ENCODE measurements at regions not wholly inside any gene's neighbourhood (a gene's known extent, or its start where the extent isn't known, plus 50 kb on each side); places are given as distances from the start of the nearest gene placed in this dataset.

GRCh38 chr1:163512349-163512989 lies 190.7 kb downstream of the NUF2 start:
- CTCF ChIA-PET, result interaction anchor here (0.6 to 4.1 kb wide), 2 partner anchors 16 to 1275 kb away, joined by 3 to 18 read pairs; no protein-coding TSS in a partner anchor
- Histone ChIP-seq H3K27me3 (ENCODE audit: insufficient read depth) (no peaks in the 10 kb centered on the region), H3K36me3 (replicated peaks in 1 of 2; ENCODE audit: control insufficient read depth in 1 of 2, insufficient read depth in 2 of 2, low read length in 1 of 2) (no peaks in the 10 kb centered on the region), H3K27ac (ENCODE audit: low read depth in 2 of 2, low read length in 1 of 2) (no peak overlapping the region), H3K9ac (no peak overlapping the region), H3K4me1 (ENCODE audit: control insufficient read depth in 1 of 2, insufficient read depth in 2 of 2, low read depth in 1 of 2, low read length in 1 of 2) (no peaks in the 10 kb centered on the region), H3K9me2 (no peaks in the 10 kb centered on the region), H3F3A (replicated peaks; ENCODE audit: insufficient read depth) (no peaks in the 10 kb centered on the region), H3K9me3 (no peaks in the 10 kb centered on the region), H4K20me1 (ENCODE audit: insufficient read depth) (no peaks in the 10 kb centered on the region), H3K4me3 (ENCODE audit: low read depth in 2 of 2, low read length in 1 of 2) (no peak overlapping the region), H3K79me2 (ENCODE audit: insufficient read depth) (no peaks in the 10 kb centered on the region), H3K4me2 (no peak overlapping the region), H2AFZ (ENCODE audit: low read depth) (no peak overlapping the region)
- DNase-seq, result no peak
- TF ChIP-seq TEAD4 (IDR thresholded peaks at IDR 0.05; ENCODE audit: borderline replicate concordance, insufficient read depth) (no peak), GABPA (IDR thresholded peaks at IDR 0.05; ENCODE audit: low read depth) (no peak), RAD21 (IDR thresholded peaks at IDR 0.05; ENCODE audit: low read length) (no peak), CTCF (IDR thresholded peaks at IDR 0.05) (no peak), FOSL2 (IDR thresholded peaks at IDR 0.05; ENCODE audit: borderline replicate concordance, low read depth) (no peak), FOXJ3 (CRISPR knock-in tag; IDR thresholded peaks at IDR 0.05) (no peak), SIN3A (IDR thresholded peaks at IDR 0.05; ENCODE audit: borderline replicate concordance, low read depth, low read length) (no peak), EP300 (IDR thresholded peaks at IDR 0.05; ENCODE audit: borderline replicate concordance in 1 of 2, low read depth in 1 of 2, low read length in 1 of 2) (no peak), EZH2phosphoT487 (IDR thresholded peaks at IDR 0.05; ENCODE audit: borderline replicate concordance, low read depth) (no peak), TCF12 (IDR thresholded peaks at IDR 0.05) (no peak), ZBTB33 (IDR thresholded peaks at IDR 0.05; ENCODE audit: borderline replicate concordance, low read depth) (no peak), NRF1 (IDR thresholded peaks at IDR 0.05; ENCODE audit: low read depth, low read length) (no peak), MAX (IDR thresholded peaks at IDR 0.05; ENCODE audit: low read depth) (no peak), NFIC (IDR thresholded peaks at IDR 0.05; ENCODE audit: borderline replicate concordance) (no peak), RFX5 (IDR thresholded peaks at IDR 0.05; ENCODE audit: low read length) (no peak), USF1 (IDR thresholded peaks at IDR 0.05; ENCODE audit: borderline replicate concordance, low read depth) (no peak), GATA2 (CRISPR knock-in tag; IDR thresholded peaks at IDR 0.05) (no peak)
- TF ChIP-seq, protein P1, sequence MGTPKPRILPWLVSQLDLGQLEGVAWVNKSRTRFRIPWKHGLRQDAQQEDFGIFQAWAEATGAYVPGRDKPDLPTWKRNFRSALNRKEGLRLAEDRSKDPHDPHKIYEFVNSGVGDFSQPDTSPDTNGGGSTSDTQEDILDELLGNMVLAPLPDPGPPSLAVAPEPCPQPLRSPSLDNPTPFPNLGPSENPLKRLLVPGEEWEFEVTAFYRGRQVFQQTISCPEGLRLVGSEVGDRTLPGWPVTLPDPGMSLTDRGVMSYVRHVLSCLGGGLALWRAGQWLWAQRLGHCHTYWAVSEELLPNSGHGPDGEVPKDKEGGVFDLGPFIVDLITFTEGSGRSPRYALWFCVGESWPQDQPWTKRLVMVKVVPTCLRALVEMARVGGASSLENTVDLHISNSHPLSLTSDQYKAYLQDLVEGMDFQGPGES (IDR thresholded peaks at IDR 0.05; ENCODE audit: low read depth, low read length), result no peak
- 17% methylated on average over 2 of the region's 2 CpGs for WGBS (ENCODE audit: low lambda C conversion rate)
- POLR2A ChIA-PET, result no interaction called here

All from SK-N-SH (cell line).